Upper lobe of left lung (tissue), 6 donors: ENCODE measurements at regions not wholly inside any gene's neighbourhood (a gene's known extent, or its start where the extent isn't known, plus 50 kb on each side); places are given as distances from the start of the nearest gene placed in this dataset.

Source experiments
- ATAC-seq, 2 donors: fragments of 200-7000 bp; cut with Tn5 transposase; one replicate each; pipeline ENCODE4 v1.9.1; 2022; ENCODE audit warnings: mild to moderate bottlenecking in 2 of 2, moderate library complexity in 2 of 2; ENCODE audit not compliant: low FRiP score in 2 of 2
- DNase-seq, 2 donors: peaks; one replicate each; pipeline ENCODE4 v3.0.0-alpha.2; 2019 to 2020
- H3K27ac ChIP-seq, 4 donors: fragments of 200-600 bp; sonication (generic); one replicate each; pipeline ENCODE4 v1.5.1; 2016 to 2019
- H3K27me3 ChIP-seq, 4 donors: fragments of 200-600 bp; sonication (generic); one replicate each; pipeline ENCODE4 v1.5.1; 2017 to 2019
- H3K36me3 ChIP-seq, 4 donors: fragments of 200-600 bp; sonication (generic); one replicate each; pipeline ENCODE4 v1.5.1; 2016 to 2019
- H3K4me1 ChIP-seq, 4 donors: fragments of 200-600 bp; sonication (generic); one replicate each; pipeline ENCODE4 v1.5.1; 2018 to 2019
- H3K4me3 ChIP-seq, 4 donors: fragments of 200-600 bp; sonication (generic); one replicate each; pipeline ENCODE4 v1.5.1; 2017 to 2019; ENCODE audit warnings: mild to moderate bottlenecking in 2 of 4, moderate library complexity in 1 of 4
- H3K9me3 ChIP-seq, 4 donors: fragments of 200-600 bp; sonication (generic); one replicate each; pipeline ENCODE4 v1.5.1; 2018 to 2019
- CTCF ChIP-seq, 6 experiments: fragments of 450-650 bp in 4 of 6; fragments of 200-600 bp in 2 of 6; sonication (generic) in 2 of 6; IDR thresholded peaks; one replicate each; pipeline ENCODE4 v1.5.1; 2016 to 2019; ENCODE audit warnings: antibody characterized with exemption in 6 of 6
- EP300 ChIP-seq, 4 donors: sonication (generic); formaldehyde crosslinking; IDR thresholded peaks; one replicate each; pipeline ENCODE4 v1.5.1; 2017; ENCODE audit warnings: antibody characterized with exemption in 4 of 4, control low read depth in 2 of 4
- POLR2A ChIP-seq, 4 donors: fragments of 450-650 bp; IDR thresholded peaks; one replicate each; pipeline ENCODE4 v1.5.1; 2016 to 2017; ENCODE audit warnings: antibody characterized with exemption in 4 of 4, mild to moderate bottlenecking in 2 of 4
- POLR2AphosphoS5 ChIP-seq, 2 donors: sonication (generic); formaldehyde crosslinking; IDR thresholded peaks; one replicate each; pipeline ENCODE4 v1.5.1; 2017; ENCODE audit warnings: antibody characterized with exemption in 2 of 2
- WGBS, 2 donors: methylation state at CpG; one replicate each; pipeline ENCODE4 v1.1.5; 2017 to 2018; 5-methylcytosine and 5-hydroxymethylcytosine counted together
- donor health status: DM: no; HTN: no; CAD: no; lungs with moderate emphysema.
- donor health status: DM: no; HTN: yes; CAD: no; lungs with severe emphysema.

GRCh38 chr4:149870008-149870407 is 54.4 kb upstream of the IQCM start:
- Histone ChIP-seq H3K36me3 (no peaks in the 10 kb centered on the region), H3K9me3 (no peaks in the 10 kb centered on the region), H3K27me3 (no peaks in the 10 kb centered on the region), H3K27ac (no peak overlapping the region), H3K4me1 (no peaks in the 10 kb centered on the region), H3K4me3 (no peak overlapping the region)
- no peak for TF ChIP-seq POLR2A (IDR thresholded peaks at IDR 0.05)
- no peak for TF ChIP-seq CTCF (IDR thresholded peaks at IDR 0.05)
- TF ChIP-seq EP300 (IDR thresholded peaks at IDR 0.05): no peak
- TF ChIP-seq POLR2AphosphoS5 (IDR thresholded peaks at IDR 0.05): no peak
- WGBS, 2 donors: 78 to 91% methylated on average over 2 of the region's 2 CpGs
- ATAC-seq: no peak
- DNase-seq: no peak

- Histone ChIP-seq H3K4me3 (no peak overlapping the region), H3K4me1 (no peaks in the 10 kb centered on the region), H3K27me3 (no peaks in the 10 kb centered on the region), H3K36me3 (no peaks in the 10 kb centered on the region), H3K9me3 (no peaks in the 10 kb centered on the region), H3K27ac (no peak overlapping the region)
- no peak for ATAC-seq
- no peak for DNase-seq
- TF ChIP-seq EP300 (IDR thresholded peaks at IDR 0.05) (no peak), CTCF (IDR thresholded peaks at IDR 0.05) (no peak), POLR2AphosphoS5 (IDR thresholded peaks at IDR 0.05) (no peak), POLR2A (IDR thresholded peaks at IDR 0.05) (no peak)
- WGBS, 2 donors: 70 to 78% methylated on average over 1 of the region's 1 CpG
These were observed 66.1 kb upstream of the IQCM start for GRCh38 chr4:149881744-149882143.

- H3K4me3 ChIP-seq: no peak overlapping the region
- DNase-seq (no peak), ATAC-seq (no peak)
- no peak overlapping the region for H3K27ac ChIP-seq
- WGBS, 2 donors: 64 to 76% methylated on average over 1 of the region's 1 CpG
- H3K36me3 ChIP-seq: no peaks in the 10 kb centered on the region
- H3K9me3 ChIP-seq: no peaks in the 10 kb centered on the region
- no peaks in the 10 kb centered on the region for H3K27me3 ChIP-seq
- no peak for TF ChIP-seq POLR2A (IDR thresholded peaks at IDR 0.05)
- H3K4me1 ChIP-seq: no peaks in the 10 kb centered on the region
These were observed 66.6 kb upstream of the IQCM start for GRCh38 chr4:149882251-149882650.

- H3K4me1 ChIP-seq: no peaks in the 10 kb centered on the region
- H3K4me3 ChIP-seq: no peak overlapping the region
- H3K36me3 ChIP-seq: no peaks in the 10 kb centered on the region
- H3K9me3 ChIP-seq: no peaks in the 10 kb centered on the region
- no peaks in the 10 kb centered on the region for H3K27me3 ChIP-seq
- H3K27ac ChIP-seq: no peak overlapping the region
- TF ChIP-seq CTCF (IDR thresholded peaks at IDR 0.05): no peak
- no peak for TF ChIP-seq POLR2AphosphoS5 (IDR thresholded peaks at IDR 0.05)
- no peak for TF ChIP-seq EP300 (IDR thresholded peaks at IDR 0.05)
- TF ChIP-seq POLR2A (IDR thresholded peaks at IDR 0.05): no peak
- WGBS, 2 donors: 66 to 75% methylated on average over 6 of the region's 6 CpGs
- no peak for DNase-seq
- ATAC-seq: no peak
These were observed 68.4 kb upstream of the IQCM start for GRCh38 chr4:149884046-149884445.

- Histone ChIP-seq H3K36me3 (no peaks in the 10 kb centered on the region), H3K27me3 (no peaks in the 10 kb centered on the region), H3K27ac (no peak overlapping the region), H3K4me1 (no peaks in the 10 kb centered on the region), H3K4me3 (no peak overlapping the region), H3K9me3 (no peaks in the 10 kb centered on the region)
- TF ChIP-seq POLR2AphosphoS5 (IDR thresholded peaks at IDR 0.05) (no peak), POLR2A (IDR thresholded peaks at IDR 0.05) (no peak), CTCF (IDR thresholded peaks at IDR 0.05) (no peak), EP300 (IDR thresholded peaks at IDR 0.05) (no peak)
- DNase-seq: no peak
- 46 to 51% methylated on average over 3 of the region's 3 CpGs for WGBS, 2 donors
- ATAC-seq: no peak
These were observed 69.0 kb upstream of the IQCM start for GRCh38 chr4:149884529-149885181.
